Hepatocyte (in vitro differentiated cells): ENCODE measurements at regions not wholly inside any gene's neighbourhood (a gene's known extent, or its start where the extent isn't known, plus 50 kb on each side); places are given as distances from the start of the nearest gene placed in this dataset.

Experiments used
- CTCF ChIP-seq: fragments of 200-600 bp; sonication (generic); IDR thresholded peaks from 2 replicates; pipeline ENCODE4 v1.5.1; 2016; ENCODE audit warnings: antibody characterized with exemption, mild to moderate bottlenecking; ENCODE audit not compliant: poor library complexity
- EZH2 ChIP-seq: fragments of 200-600 bp; sonication (generic); IDR thresholded peaks from 2 replicates; pipeline ENCODE4 v1.6.1; 2016; ENCODE audit warnings: antibody characterized with exemption, mild to moderate bottlenecking, borderline replicate concordance

- no peak for TF ChIP-seq CTCF
- TF ChIP-seq EZH2, result no peak
Measured at GRCh38 chr5:4150067-4150466, 554.4 kb downstream of the IRX1 start.
